ENCODE measurements at regions not wholly inside any gene's neighbourhood (a gene's known extent, or its start where the extent isn't known, plus 50 kb on each side); places are given as distances from the start of the nearest gene placed in this dataset.

DNA sequence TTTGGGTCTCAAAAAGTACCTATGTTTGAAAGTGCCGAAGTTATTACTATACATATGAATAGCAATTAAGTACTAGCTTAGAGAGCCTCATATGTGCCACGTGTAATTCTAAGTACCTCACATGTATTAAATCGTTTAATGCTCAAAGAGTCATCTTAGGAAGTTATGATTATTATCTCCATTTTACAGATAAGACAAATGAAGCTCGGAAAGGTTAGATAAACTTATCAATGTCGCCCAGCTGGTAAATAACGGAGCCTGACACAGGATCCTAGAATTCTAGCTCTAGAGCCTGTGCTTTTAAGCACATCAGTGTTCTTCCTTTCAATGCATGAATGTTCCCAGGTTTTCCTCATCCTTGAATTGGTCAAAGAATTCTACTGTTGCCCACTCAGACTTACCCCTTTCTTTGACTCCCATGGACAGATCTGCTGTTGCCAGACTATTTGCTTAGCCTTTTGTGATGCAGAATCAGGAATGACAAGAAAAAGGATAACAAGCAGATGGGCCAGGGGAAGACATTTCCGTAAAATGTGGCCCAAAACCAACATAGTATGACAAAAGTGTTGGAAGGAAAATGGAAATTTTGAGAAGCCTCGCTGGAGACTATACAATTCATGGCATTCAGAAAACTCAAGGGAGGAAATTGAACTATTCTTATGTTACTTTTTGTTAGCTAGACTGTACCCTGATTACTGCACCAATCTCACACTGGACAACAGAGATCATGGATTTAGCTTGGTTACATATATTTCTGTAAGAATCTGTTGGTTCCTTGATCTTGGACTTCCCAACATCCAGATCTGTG is 237.1 kb upstream of the CITED2 start:
- H3K4me2 ChIP-seq (ENCODE audit: low read depth, low read length, poor library complexity, severe bottlenecking): no peak overlapping the region
- no peaks in the 10 kb centered on the region for H3K79me2 ChIP-seq (ENCODE audit: insufficient read depth, low read length)
- no peak overlapping the region for H3K4me3 ChIP-seq (ENCODE audit: insufficient read depth, low read length, poor library complexity, severe bottlenecking)
- no peaks in the 10 kb centered on the region for H3K27me3 ChIP-seq (ENCODE audit: low read length)
- TF ChIP-seq, protein P1, sequence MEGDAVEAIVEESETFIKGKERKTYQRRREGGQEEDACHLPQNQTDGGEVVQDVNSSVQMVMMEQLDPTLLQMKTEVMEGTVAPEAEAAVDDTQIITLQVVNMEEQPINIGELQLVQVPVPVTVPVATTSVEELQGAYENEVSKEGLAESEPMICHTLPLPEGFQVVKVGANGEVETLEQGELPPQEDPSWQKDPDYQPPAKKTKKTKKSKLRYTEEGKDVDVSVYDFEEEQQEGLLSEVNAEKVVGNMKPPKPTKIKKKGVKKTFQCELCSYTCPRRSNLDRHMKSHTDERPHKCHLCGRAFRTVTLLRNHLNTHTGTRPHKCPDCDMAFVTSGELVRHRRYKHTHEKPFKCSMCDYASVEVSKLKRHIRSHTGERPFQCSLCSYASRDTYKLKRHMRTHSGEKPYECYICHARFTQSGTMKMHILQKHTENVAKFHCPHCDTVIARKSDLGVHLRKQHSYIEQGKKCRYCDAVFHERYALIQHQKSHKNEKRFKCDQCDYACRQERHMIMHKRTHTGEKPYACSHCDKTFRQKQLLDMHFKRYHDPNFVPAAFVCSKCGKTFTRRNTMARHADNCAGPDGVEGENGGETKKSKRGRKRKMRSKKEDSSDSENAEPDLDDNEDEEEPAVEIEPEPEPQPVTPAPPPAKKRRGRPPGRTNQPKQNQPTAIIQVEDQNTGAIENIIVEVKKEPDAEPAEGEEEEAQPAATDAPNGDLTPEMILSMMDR (IDR thresholded peaks at IDR 0.05; ENCODE audit: insufficient read depth, low read length, poor library complexity, severe bottlenecking): no peak
- TF ChIP-seq EZH2phosphoT487 (conservative IDR thresholded peaks at IDR 0.05; ENCODE audit: low read length): no peak
- H3K9ac ChIP-seq (ENCODE audit: low read length): no peak overlapping the region
- no peaks in the 10 kb centered on the region for H4K20me1 ChIP-seq (ENCODE audit: low read depth, low read length)
- no peaks in the 10 kb centered on the region for H3K36me3 ChIP-seq (ENCODE audit: low read length)
- H3F3A ChIP-seq (ENCODE audit: insufficient read depth): no peaks in the 10 kb centered on the region
- H3K9me3 ChIP-seq (ENCODE audit: insufficient read depth, low read length): no peaks in the 10 kb centered on the region
- H3K27ac ChIP-seq (ENCODE audit: low read depth, low read length): no peak overlapping the region
- no peak overlapping the region for H2AFZ ChIP-seq (ENCODE audit: low read depth, low read length, severe bottlenecking)
- H3K9me2 ChIP-seq (replicated peaks; ENCODE audit: insufficient read depth, low read length): no peaks in the 10 kb centered on the region

DNA sequence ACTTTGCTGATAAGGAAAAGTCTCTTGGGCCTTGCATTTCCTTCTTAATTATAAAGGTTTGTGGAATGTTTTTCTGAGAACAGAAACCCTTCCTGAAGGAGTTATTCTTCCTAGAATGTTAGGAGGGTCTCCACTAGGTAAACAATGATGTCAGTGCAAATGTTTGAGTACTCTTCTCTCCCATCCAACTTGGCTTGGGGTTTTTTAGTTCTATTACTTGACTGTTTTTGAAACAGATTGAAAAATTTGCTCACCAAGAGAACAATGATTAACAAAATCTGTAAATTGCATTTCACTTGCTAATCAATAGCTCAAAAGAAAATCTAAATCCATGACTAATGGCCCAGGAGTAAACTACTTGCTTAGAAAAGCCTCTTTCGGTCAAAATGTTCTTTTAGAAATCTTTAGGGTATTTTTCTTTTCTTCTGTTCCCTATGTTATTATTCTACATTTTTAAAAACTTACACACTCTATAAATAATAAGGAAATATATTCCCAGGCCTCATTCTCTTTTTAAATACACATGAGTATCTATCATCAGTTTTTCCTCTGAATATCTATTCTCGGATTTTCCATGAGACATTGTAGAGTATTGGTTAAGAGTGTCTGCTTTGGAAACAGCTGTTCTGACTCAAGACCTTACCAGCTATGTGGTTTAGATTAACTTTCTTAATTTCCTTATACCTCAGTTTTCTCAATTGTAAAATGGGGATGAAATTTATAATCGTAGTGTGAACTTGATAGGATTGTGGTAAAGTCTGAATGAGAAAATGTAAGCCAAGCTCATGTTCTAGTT is 234.2 kb upstream of the CITED2 start:
- H2AFZ ChIP-seq (ENCODE audit: low read depth, low read length, severe bottlenecking): no peak overlapping the region
- H4K20me1 ChIP-seq (ENCODE audit: low read depth, low read length): no peaks in the 10 kb centered on the region

DNA sequence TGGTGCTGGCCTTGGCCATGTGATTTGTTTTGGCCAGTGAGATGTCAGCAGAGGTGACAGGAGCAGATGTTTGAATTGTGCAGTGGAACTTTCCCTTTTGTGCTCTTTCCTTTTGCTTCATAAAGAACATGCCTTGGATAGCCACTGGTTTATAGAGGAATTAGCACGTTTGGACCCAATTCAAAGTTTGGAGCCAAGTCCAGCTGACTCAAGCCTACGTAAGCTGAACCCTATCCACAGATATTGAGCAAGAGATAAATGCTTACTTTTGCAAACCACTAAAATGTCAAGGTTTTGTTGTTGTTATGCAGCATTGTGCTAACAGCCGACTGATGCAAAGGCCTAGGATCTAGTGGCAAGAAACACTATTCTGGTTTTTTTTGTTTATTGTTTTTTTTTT is 230.9 kb upstream of the CITED2 start:
- no peaks in the 10 kb centered on the region for H3K79me2 ChIP-seq (ENCODE audit: insufficient read depth, low read length)
- H3K9ac ChIP-seq (ENCODE audit: low read length): no peak overlapping the region
- TF ChIP-seq, protein P1 (IDR thresholded peaks at IDR 0.05; ENCODE audit: insufficient read depth, low read length, poor library complexity, severe bottlenecking): no peak
- no peak for TF ChIP-seq EZH2phosphoT487 (conservative IDR thresholded peaks at IDR 0.05; ENCODE audit: low read length)
- no peaks in the 10 kb centered on the region for H3K9me2 ChIP-seq (replicated peaks; ENCODE audit: insufficient read depth, low read length)
- H3K4me3 ChIP-seq (ENCODE audit: insufficient read depth, low read length, poor library complexity, severe bottlenecking): no peak overlapping the region
- H3K4me2 ChIP-seq (ENCODE audit: low read depth, low read length, poor library complexity, severe bottlenecking): no peak overlapping the region
- H3K27me3 ChIP-seq (ENCODE audit: low read length): no peaks in the 10 kb centered on the region
- no peak overlapping the region for H2AFZ ChIP-seq (ENCODE audit: low read depth, low read length, severe bottlenecking)
- H4K20me1 ChIP-seq (ENCODE audit: low read depth, low read length): no peaks in the 10 kb centered on the region
- no peaks in the 10 kb centered on the region for H3K9me3 ChIP-seq (ENCODE audit: insufficient read depth, low read length)
- H3F3A ChIP-seq (ENCODE audit: insufficient read depth): no peaks in the 10 kb centered on the region
- no peak overlapping the region for H3K27ac ChIP-seq (ENCODE audit: low read depth, low read length)
- no peaks in the 10 kb centered on the region for H3K36me3 ChIP-seq (ENCODE audit: low read length)

More for the DNA sequence above, 234.2 kb upstream of the CITED2 start:
- Histone ChIP-seq H3K4me3 (ENCODE audit: insufficient read depth, low read length, poor library complexity, severe bottlenecking) (no peak overlapping the region), H3K4me2 (ENCODE audit: low read depth, low read length, poor library complexity, severe bottlenecking) (no peak overlapping the region), H3K9ac (ENCODE audit: low read length) (no peak overlapping the region), H3F3A (ENCODE audit: insufficient read depth) (no peaks in the 10 kb centered on the region), H3K36me3 (ENCODE audit: low read length) (no peaks in the 10 kb centered on the region), H3K9me2 (replicated peaks; ENCODE audit: insufficient read depth, low read length) (no peaks in the 10 kb centered on the region), H3K27ac (ENCODE audit: low read depth, low read length) (no peak overlapping the region), H3K27me3 (ENCODE audit: low read length) (no peaks in the 10 kb centered on the region), H3K79me2 (ENCODE audit: insufficient read depth, low read length) (no peaks in the 10 kb centered on the region), H3K9me3 (ENCODE audit: insufficient read depth, low read length) (no peaks in the 10 kb centered on the region)
- TF ChIP-seq EZH2phosphoT487 (conservative IDR thresholded peaks at IDR 0.05; ENCODE audit: low read length): no peak
- TF ChIP-seq, protein P1 (IDR thresholded peaks at IDR 0.05; ENCODE audit: insufficient read depth, low read length, poor library complexity, severe bottlenecking): no peak
